Thyroid gland (tissue), 4 donors: ENCODE measurements at regions not wholly inside any gene's neighbourhood (a gene's known extent, or its start where the extent isn't known, plus 50 kb on each side); places are given as distances from the start of the nearest gene placed in this dataset.

Source experiments
- POLR2A ChIP-seq, 2 donors: fragments of 450-650 bp; IDR thresholded peaks; one replicate each; pipeline ENCODE4 v1.6.1; 2017; ENCODE audit warnings: antibody characterized with exemption in 2 of 2, mild to moderate bottlenecking in 2 of 2, moderate library complexity in 1 of 2
- TF ChIP-seq, protein P1 (sequence below), 6 experiments: fragments of 200-600 bp in 3 of 6; fragments of 450-650 bp in 3 of 6; sonication (generic) in 3 of 6; IDR thresholded peaks; one replicate each; pipeline ENCODE4 v1.5.1; 2016 to 2019; ENCODE audit warnings: antibody characterized with exemption in 6 of 6, mild to moderate bottlenecking in 2 of 6, inconsistent platforms in 1 of 6, moderate library complexity in 1 of 6

- TF ChIP-seq, protein P1, sequence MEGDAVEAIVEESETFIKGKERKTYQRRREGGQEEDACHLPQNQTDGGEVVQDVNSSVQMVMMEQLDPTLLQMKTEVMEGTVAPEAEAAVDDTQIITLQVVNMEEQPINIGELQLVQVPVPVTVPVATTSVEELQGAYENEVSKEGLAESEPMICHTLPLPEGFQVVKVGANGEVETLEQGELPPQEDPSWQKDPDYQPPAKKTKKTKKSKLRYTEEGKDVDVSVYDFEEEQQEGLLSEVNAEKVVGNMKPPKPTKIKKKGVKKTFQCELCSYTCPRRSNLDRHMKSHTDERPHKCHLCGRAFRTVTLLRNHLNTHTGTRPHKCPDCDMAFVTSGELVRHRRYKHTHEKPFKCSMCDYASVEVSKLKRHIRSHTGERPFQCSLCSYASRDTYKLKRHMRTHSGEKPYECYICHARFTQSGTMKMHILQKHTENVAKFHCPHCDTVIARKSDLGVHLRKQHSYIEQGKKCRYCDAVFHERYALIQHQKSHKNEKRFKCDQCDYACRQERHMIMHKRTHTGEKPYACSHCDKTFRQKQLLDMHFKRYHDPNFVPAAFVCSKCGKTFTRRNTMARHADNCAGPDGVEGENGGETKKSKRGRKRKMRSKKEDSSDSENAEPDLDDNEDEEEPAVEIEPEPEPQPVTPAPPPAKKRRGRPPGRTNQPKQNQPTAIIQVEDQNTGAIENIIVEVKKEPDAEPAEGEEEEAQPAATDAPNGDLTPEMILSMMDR (IDR thresholded peaks at IDR 0.05) = no peak
- TF ChIP-seq POLR2A (IDR thresholded peaks at IDR 0.05) = no peak
Observed at GRCh38 chr5:28807195-28807729, 1768.9 kb upstream of the CDH9 start.
